Peyer's patch (tissue), 4 donors: ENCODE measurements at regions not wholly inside any gene's neighbourhood (a gene's known extent, or its start where the extent isn't known, plus 50 kb on each side); places are given as distances from the start of the nearest gene placed in this dataset.

Experiments
- DNase-seq, 3 donors: peaks; one replicate each; pipeline ENCODE4 v3.0.0-alpha.2; 2017 to 2019
- H3K27ac ChIP-seq, 4 donors: fragments of 200-600 bp; sonication (generic); one replicate each; pipeline ENCODE4 v1.5.1; 2016 to 2019
- H3K27me3 ChIP-seq, 2 donors: fragments of 200-600 bp; sonication (generic); one replicate each; pipeline ENCODE4 v1.5.1; 2019
- H3K36me3 ChIP-seq, 3 donors: fragments of 200-600 bp; sonication (generic); one replicate each; pipeline ENCODE4 v1.5.1; 2016 to 2019
- H3K4me1 ChIP-seq, 4 donors: fragments of 200-600 bp; sonication (generic); one replicate each; pipeline ENCODE4 v1.5.1; 2016 to 2019
- H3K4me3 ChIP-seq, 4 donors: fragments of 200-600 bp; sonication (generic); 1 replicate in 3 of 4; 2 replicates in 1 of 4; pipeline ENCODE4 v1.5.1; 2016 to 2019; ENCODE audit warnings: mild to moderate bottlenecking in 1 of 4
- H3K9me3 ChIP-seq, 4 donors: fragments of 200-600 bp; sonication (generic); one replicate each; pipeline ENCODE4 v1.5.1; 2016 to 2019; ENCODE audit warnings: mild to moderate bottlenecking in 1 of 4
- POLR2A ChIP-seq, 2 donors: fragments of 450-650 bp; IDR thresholded peaks; one replicate each; pipeline ENCODE4 v1.5.1; 2017; ENCODE audit warnings: antibody characterized with exemption in 2 of 2, mild to moderate bottlenecking in 2 of 2, moderate library complexity in 2 of 2
- TF ChIP-seq, protein P1 (sequence below), 6 experiments: fragments of 450-650 bp in 4 of 6; fragments of 200-600 bp in 2 of 6; sonication (generic) in 1 of 6; IDR thresholded peaks; one replicate each; pipeline ENCODE4 v1.5.1; 2017 to 2019; ENCODE audit warnings: antibody characterized with exemption in 6 of 6, mild to moderate bottlenecking in 3 of 6, moderate library complexity in 1 of 6

DNA sequence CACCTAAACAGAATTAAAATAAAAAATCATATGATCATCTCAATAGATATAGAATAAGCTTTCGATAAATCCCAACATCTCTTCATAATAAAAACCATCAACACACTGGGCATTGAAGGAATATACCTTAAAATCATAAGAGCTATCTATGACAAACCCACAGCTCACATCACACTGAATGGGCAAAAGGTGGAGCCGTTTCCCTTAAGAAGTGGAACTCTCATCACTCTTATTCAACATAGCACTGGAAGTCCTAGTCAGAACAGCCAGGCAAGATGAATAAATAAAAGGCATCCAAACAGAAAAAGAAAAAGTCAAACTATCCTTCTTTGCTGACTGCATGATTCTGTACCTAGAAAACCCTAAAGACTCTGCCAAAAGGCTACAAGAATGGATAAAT lies 510.3 kb downstream of the ZNF804A start:
- Histone ChIP-seq H3K4me1 (no peaks in the 10 kb centered on the region), H3K36me3 (no peaks in the 10 kb centered on the region), H3K4me3 (no peak overlapping the region), H3K27ac (no peak overlapping the region), H3K9me3 (no peaks in the 10 kb centered on the region), H3K27me3 (no peaks in the 10 kb centered on the region)
- DNase-seq, result no peak
- TF ChIP-seq, protein P1, sequence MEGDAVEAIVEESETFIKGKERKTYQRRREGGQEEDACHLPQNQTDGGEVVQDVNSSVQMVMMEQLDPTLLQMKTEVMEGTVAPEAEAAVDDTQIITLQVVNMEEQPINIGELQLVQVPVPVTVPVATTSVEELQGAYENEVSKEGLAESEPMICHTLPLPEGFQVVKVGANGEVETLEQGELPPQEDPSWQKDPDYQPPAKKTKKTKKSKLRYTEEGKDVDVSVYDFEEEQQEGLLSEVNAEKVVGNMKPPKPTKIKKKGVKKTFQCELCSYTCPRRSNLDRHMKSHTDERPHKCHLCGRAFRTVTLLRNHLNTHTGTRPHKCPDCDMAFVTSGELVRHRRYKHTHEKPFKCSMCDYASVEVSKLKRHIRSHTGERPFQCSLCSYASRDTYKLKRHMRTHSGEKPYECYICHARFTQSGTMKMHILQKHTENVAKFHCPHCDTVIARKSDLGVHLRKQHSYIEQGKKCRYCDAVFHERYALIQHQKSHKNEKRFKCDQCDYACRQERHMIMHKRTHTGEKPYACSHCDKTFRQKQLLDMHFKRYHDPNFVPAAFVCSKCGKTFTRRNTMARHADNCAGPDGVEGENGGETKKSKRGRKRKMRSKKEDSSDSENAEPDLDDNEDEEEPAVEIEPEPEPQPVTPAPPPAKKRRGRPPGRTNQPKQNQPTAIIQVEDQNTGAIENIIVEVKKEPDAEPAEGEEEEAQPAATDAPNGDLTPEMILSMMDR (IDR thresholded peaks at IDR 0.05), result no peak
- no peak for TF ChIP-seq POLR2A (IDR thresholded peaks at IDR 0.05)

GRCh38 chr2:185127412-185127811 lies 529.1 kb downstream of the ZNF804A start:
- DNase-seq, result no peak
- H3K27ac ChIP-seq, result no peak overlapping the region
- no peaks in the 10 kb centered on the region for H3K4me1 ChIP-seq
- TF ChIP-seq, protein P1 (IDR thresholded peaks at IDR 0.05), result no peak
- no peak for TF ChIP-seq POLR2A (IDR thresholded peaks at IDR 0.05)
- H3K36me3 ChIP-seq, result no peaks in the 10 kb centered on the region
- no peaks in the 10 kb centered on the region for H3K9me3 ChIP-seq
- no peak overlapping the region for H3K4me3 ChIP-seq
- no peaks in the 10 kb centered on the region for H3K27me3 ChIP-seq

DNA sequence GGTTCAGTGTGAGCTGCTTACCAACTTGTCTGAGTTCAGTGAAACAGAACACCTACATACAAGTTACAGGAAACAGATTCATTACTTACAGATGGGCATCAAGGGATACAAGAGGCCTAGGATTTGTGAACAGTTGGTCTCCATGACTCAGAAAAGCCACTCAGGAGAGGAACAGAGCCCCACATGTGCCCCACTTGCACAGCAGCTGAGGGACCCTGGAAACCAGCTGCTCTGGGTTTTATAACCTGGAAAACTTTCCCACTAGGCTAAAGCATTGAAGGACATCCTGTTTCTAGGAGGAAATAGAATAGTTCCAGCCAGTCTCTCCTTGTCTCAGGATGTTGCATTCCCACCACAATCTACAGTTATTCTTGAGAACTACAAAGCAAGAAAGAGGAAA lies 530.0 kb downstream of the ZNF804A start:
- no peaks in the 10 kb centered on the region for H3K9me3 ChIP-seq
- TF ChIP-seq, protein P1 (IDR thresholded peaks at IDR 0.05), result no peak
- no peak for TF ChIP-seq POLR2A (IDR thresholded peaks at IDR 0.05)
- H3K4me3 ChIP-seq, result no peak overlapping the region
- no peaks in the 10 kb centered on the region for H3K4me1 ChIP-seq
- no peaks in the 10 kb centered on the region for H3K27me3 ChIP-seq
- no peaks in the 10 kb centered on the region for H3K36me3 ChIP-seq
- H3K27ac ChIP-seq, result no peak overlapping the region
- DNase-seq, result no peak

DNA sequence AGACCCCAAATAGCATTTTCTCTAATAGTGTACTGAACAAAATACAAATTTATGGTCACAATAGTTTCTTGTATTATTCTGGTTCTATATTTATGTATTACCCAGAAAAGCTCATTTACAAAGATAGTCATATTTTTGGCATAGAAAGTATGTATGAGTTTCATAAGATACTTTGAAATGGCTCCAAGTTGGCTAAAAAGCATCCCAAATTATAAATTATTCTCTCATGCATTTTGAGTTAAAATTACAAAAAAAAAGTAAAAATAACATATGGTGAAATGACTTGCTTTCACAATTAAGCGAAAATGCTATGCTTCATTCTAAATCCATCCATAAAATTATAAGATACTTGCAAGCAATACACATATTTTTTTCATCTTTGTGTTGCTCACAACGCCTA lies 530.7 kb downstream of the ZNF804A start:
- TF ChIP-seq, protein P1 (IDR thresholded peaks at IDR 0.05), result no peak
- no peak for TF ChIP-seq POLR2A (IDR thresholded peaks at IDR 0.05)
- no peak overlapping the region for H3K4me3 ChIP-seq
- no peak for DNase-seq
- H3K9me3 ChIP-seq, result no peaks in the 10 kb centered on the region
- H3K27ac ChIP-seq, result no peak overlapping the region
- no peaks in the 10 kb centered on the region for H3K36me3 ChIP-seq
- no peaks in the 10 kb centered on the region for H3K4me1 ChIP-seq
- H3K27me3 ChIP-seq, result no peaks in the 10 kb centered on the region

GRCh38 chr2:185130685-185131084 lies 532.4 kb downstream of the ZNF804A start:
- no peak for TF ChIP-seq POLR2A (IDR thresholded peaks at IDR 0.05)
- TF ChIP-seq, protein P1 (IDR thresholded peaks at IDR 0.05), result no peak
- H3K36me3 ChIP-seq, result no peaks in the 10 kb centered on the region
- no peak overlapping the region for H3K4me3 ChIP-seq
- DNase-seq, result no peak
- no peaks in the 10 kb centered on the region for H3K27me3 ChIP-seq
- no peaks in the 10 kb centered on the region for H3K9me3 ChIP-seq
- no peaks in the 10 kb centered on the region for H3K4me1 ChIP-seq
- H3K27ac ChIP-seq, result no peak overlapping the region

- no peak overlapping the region for H3K4me3 ChIP-seq
- no peak for TF ChIP-seq POLR2A (IDR thresholded peaks at IDR 0.05)
- TF ChIP-seq, protein P1 (IDR thresholded peaks at IDR 0.05), result no peak
- DNase-seq, result peak in 1 of 3 donors; percentile 26
These were observed 534.2 kb downstream of the ZNF804A start for GRCh38 chr2:185132501-185133041.

More at GRCh38 chr2:185132501-185133041, 534.2 kb downstream of the ZNF804A start:
- Histone ChIP-seq H3K36me3 (no peaks in the 10 kb centered on the region), H3K9me3 (no peaks in the 10 kb centered on the region), H3K27me3 (no peaks in the 10 kb centered on the region), H3K27ac (no peak overlapping the region), H3K4me1 (no peaks in the 10 kb centered on the region)
